Mesothelial cell of epicardium (in vitro differentiated cells): ENCODE measurements at regions not wholly inside any gene's neighbourhood (a gene's known extent, or its start where the extent isn't known, plus 50 kb on each side); places are given as distances from the start of the nearest gene placed in this dataset.

ENCODE experiments used
- DNase-seq, 2 experiments: peaks; one replicate each; pipeline ENCODE4 v3.0.0; 2021; ENCODE audit warnings: low spot score in 2 of 2; ENCODE audit not compliant: unreplicated experiment in 2 of 2
- H3K27ac Mint-ChIP-seq: 2 replicates; pipeline ENCODE4 v1.8.0; 2021; ENCODE audit warnings: mixed read lengths
- H3K27me3 Mint-ChIP-seq: 2 replicates; pipeline ENCODE4 v1.8.0; 2021; ENCODE audit warnings: low read depth, mixed read lengths
- H3K36me3 Mint-ChIP-seq: 2 replicates; pipeline ENCODE4 v1.8.0; 2021; ENCODE audit warnings: mixed read lengths
- H3K4me1 Mint-ChIP-seq: 2 replicates; pipeline ENCODE4 v1.8.0; 2021; ENCODE audit warnings: mixed read lengths
- H3K4me3 Mint-ChIP-seq: 2 replicates; pipeline ENCODE4 v1.8.0; 2021; ENCODE audit warnings: mild to moderate bottlenecking, moderate library complexity, mixed read lengths
- H3K9me3 Mint-ChIP-seq: 2 replicates; pipeline ENCODE4 v1.8.0; 2021; ENCODE audit warnings: mixed read lengths
- CTCF ChIP-seq: fragments of 200-600 bp; sonication (generic); IDR thresholded peaks from one replicate; pipeline ENCODE4 v1.5.0; 2021; ENCODE audit warnings: antibody characterized with exemption; ENCODE audit not compliant: unreplicated experiment

GRCh38 chr9:118091226-118091625 lies 387.0 kb downstream of the TLR4 start:
- Mint-ChIP-seq H3K4me1 (no peaks in the 10 kb centered on the region), H3K9me3 (no peaks in the 10 kb centered on the region)
- no peak for TF ChIP-seq CTCF

GRCh38 chr9:118091711-118092500 lies 387.7 kb downstream of the TLR4 start:
- TF ChIP-seq CTCF = no peak
- DNase-seq = no peak
- Mint-ChIP-seq H3K9me3 (no peaks in the 10 kb centered on the region), H3K27me3 (no peaks in the 10 kb centered on the region), H3K36me3 (no peaks in the 10 kb centered on the region), H3K4me1 (no peaks in the 10 kb centered on the region), H3K27ac (no peak overlapping the region), H3K4me3 (no peak overlapping the region)

More at GRCh38 chr9:118091226-118091625, 387.0 kb downstream of the TLR4 start:
- H3K36me3 Mint-ChIP-seq = no peaks in the 10 kb centered on the region
- no peak for DNase-seq
- no peak overlapping the region for H3K4me3 Mint-ChIP-seq
- H3K27me3 Mint-ChIP-seq = no peaks in the 10 kb centered on the region
- H3K27ac Mint-ChIP-seq = no peak overlapping the region

GRCh38 chr9:118094387-118094786 lies 390.2 kb downstream of the TLR4 start:
- no peak for TF ChIP-seq CTCF
- no peaks in the 10 kb centered on the region for H3K9me3 Mint-ChIP-seq
- no peaks in the 10 kb centered on the region for H3K36me3 Mint-ChIP-seq
- H3K4me3 Mint-ChIP-seq = no peak overlapping the region
- H3K27me3 Mint-ChIP-seq = no peaks in the 10 kb centered on the region
- H3K4me1 Mint-ChIP-seq = no peaks in the 10 kb centered on the region
- DNase-seq = no peak
- no peak overlapping the region for H3K27ac Mint-ChIP-seq

- no peaks in the 10 kb centered on the region for H3K4me1 Mint-ChIP-seq
Observed at GRCh38 chr9:118100529-118101419, 396.6 kb downstream of the TLR4 start.

GRCh38 chr9:118104363-118104762 lies 400.2 kb downstream of the TLR4 start:
- TF ChIP-seq CTCF = no peak
- Mint-ChIP-seq H3K27ac (no peak overlapping the region), H3K36me3 (no peaks in the 10 kb centered on the region), H3K4me3 (no peak overlapping the region), H3K4me1 (no peaks in the 10 kb centered on the region), H3K9me3 (no peaks in the 10 kb centered on the region), H3K27me3 (no peaks in the 10 kb centered on the region)
- DNase-seq = no peak

More at GRCh38 chr9:118100529-118101419, 396.6 kb downstream of the TLR4 start:
- Mint-ChIP-seq H3K4me3 (no peak overlapping the region), H3K27ac (no peak overlapping the region), H3K36me3 (no peaks in the 10 kb centered on the region), H3K27me3 (no peaks in the 10 kb centered on the region), H3K9me3 (no peaks in the 10 kb centered on the region)
- TF ChIP-seq CTCF = no peak
- DNase-seq = no peak
